Astrocyte of the cerebellum (primary cell): ENCODE measurements at regions not wholly inside any gene's neighbourhood (a gene's known extent, or its start where the extent isn't known, plus 50 kb on each side); places are given as distances from the start of the nearest gene placed in this dataset.

Source experiments
- DNase-seq: peaks from one replicate; pipeline ENCODE4 v3.0.0-alpha.2; 2011; ENCODE audit warnings: low read depth
- H3K4me3 ChIP-seq: 2 replicates; pipeline ENCODE4 v1.5.1; 2011; ENCODE audit warnings: mild to moderate bottlenecking, low read depth, low read length, moderate library complexity
- in situ Hi-C: cut with HindIII; loops from 2 replicates; pipeline ENCODE4 v1.10.0; 2017; ENCODE audit warnings: low sequenced_read_pairs
- TF ChIP-seq, protein P1 (sequence below): IDR thresholded peaks from 2 replicates; pipeline ENCODE4 v1.5.1; 2012; ENCODE audit warnings: low read length, low read depth, moderate library complexity, mild to moderate bottlenecking; ENCODE audit errors: missing control alignments

DNA sequence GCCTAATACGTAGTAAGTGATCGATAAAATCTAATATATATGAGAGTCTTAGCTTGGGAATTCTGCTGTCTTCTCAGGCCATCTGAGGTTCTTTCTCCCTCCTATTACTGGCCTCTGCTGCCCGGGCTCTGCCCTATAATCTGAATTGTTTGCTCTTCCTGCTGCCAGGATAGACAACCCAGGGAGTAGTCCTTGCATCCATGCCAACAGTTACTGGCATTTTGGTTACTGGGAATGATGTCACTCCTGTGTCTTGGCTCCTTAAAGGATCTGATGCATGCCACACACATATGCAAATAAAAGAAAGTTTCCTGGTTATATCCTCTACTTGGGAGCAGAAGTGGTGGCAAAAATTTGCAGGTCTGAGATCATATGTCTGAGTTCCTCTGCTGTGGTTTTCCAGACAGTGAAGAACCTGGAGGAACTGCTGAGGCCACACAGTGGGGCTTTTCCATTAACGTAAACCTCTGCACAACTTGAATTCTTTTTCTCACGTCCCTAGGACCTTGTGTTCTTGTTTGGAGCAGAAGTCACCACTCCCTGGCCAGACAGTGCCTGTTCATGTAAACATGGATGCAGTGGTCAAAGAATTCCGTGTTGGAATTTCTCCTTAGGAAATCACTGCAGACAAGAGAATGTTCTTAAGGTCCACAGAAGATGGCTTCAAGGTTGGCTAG, 320.6 kb upstream of the TBX3 start:
- TF ChIP-seq, protein P1, sequence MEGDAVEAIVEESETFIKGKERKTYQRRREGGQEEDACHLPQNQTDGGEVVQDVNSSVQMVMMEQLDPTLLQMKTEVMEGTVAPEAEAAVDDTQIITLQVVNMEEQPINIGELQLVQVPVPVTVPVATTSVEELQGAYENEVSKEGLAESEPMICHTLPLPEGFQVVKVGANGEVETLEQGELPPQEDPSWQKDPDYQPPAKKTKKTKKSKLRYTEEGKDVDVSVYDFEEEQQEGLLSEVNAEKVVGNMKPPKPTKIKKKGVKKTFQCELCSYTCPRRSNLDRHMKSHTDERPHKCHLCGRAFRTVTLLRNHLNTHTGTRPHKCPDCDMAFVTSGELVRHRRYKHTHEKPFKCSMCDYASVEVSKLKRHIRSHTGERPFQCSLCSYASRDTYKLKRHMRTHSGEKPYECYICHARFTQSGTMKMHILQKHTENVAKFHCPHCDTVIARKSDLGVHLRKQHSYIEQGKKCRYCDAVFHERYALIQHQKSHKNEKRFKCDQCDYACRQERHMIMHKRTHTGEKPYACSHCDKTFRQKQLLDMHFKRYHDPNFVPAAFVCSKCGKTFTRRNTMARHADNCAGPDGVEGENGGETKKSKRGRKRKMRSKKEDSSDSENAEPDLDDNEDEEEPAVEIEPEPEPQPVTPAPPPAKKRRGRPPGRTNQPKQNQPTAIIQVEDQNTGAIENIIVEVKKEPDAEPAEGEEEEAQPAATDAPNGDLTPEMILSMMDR, result no peak
- no peak for DNase-seq
- in situ Hi-C loops, result no loop called here
- H3K4me3 ChIP-seq, result no peak overlapping the region

GRCh38 chr12:115002434-115002833, 318.5 kb upstream of the TBX3 start:
- no peak overlapping the region for H3K4me3 ChIP-seq
- no peak for DNase-seq
- in situ Hi-C loops, result no loop called here
- TF ChIP-seq, protein P1, result no peak

- in situ Hi-C loops, result no loop called here
- TF ChIP-seq, protein P1, result no peak
- DNase-seq, result no peak
- H3K4me3 ChIP-seq, result no peak overlapping the region
Observed at GRCh38 chr12:115001571-115002180, 317.7 kb upstream of the TBX3 start.

GRCh38 chr12:115000038-115000437, 316.1 kb upstream of the TBX3 start:
- H3K4me3 ChIP-seq, result no peak overlapping the region
- DNase-seq, result peak; percentile 5
- in situ Hi-C loops, result no loop called here
- TF ChIP-seq, protein P1, result no peak

DNA sequence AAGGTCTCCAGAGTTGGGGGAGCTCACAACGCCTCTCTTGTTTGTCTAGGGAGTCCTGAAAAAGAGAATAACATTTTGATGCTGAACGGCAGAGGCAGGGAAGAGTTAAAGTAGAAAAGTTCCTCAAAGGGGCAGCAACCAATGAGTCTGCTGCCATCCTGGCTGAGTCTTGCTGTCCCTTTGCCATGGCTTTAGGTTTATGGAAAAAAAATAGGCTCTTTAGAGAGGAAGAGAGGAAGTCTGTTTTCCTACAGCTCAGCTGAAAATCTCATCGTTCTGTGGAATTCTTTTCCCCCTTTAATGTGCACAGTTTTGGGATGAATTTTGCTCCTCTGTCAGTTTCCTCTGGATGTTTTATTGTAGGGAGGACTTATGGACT, 314.8 kb upstream of the TBX3 start:
- DNase-seq, result no peak
- H3K4me3 ChIP-seq, result no peak overlapping the region
- TF ChIP-seq, protein P1, result no peak
- in situ Hi-C loops, result no loop called here

DNA sequence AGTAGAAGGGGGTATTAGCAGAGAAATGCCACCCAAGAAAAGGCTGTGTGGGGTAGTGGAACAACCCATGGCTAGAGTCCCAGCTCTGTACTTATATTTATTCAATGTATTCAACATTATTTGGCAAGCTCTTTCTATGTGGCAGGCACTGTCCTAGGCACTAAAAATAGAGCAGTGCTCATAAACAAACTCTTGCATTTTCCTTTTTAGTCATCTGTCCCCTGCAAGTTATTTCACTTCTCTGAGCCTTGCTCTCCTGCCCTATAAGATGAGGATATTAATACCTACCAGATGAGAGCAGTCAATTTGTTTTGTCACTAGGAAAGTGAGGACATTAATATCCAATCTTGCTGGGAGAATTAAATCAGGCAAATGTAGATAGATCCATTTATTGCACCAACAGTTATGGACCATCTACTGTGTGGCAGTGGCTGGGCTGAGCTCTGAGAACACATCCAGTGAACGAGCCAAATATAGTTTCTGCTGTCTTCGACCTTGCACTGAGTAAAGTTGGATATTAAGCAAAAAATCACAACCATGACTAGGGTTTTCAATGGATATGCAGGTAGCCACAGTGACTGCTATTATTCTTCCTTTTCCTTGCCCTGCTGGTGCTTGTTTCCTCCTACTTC, 314.3 kb upstream of the TBX3 start:
- no peak overlapping the region for H3K4me3 ChIP-seq
- TF ChIP-seq, protein P1, result no peak
- DNase-seq, result no peak
- in situ Hi-C loops, result no loop called here
